GM12878 (cell line): ENCODE measurements at regions not wholly inside any gene's neighbourhood (a gene's known extent, or its start where the extent isn't known, plus 50 kb on each side); places are given as distances from the start of the nearest gene placed in this dataset.

Source experiments
- ATAC-seq: fragments of 200-7000 bp; cut with Tn5 transposase; 3 replicates; pipeline ENCODE4 v1.9.1; 2020; ENCODE audit warnings: mild to moderate bottlenecking, moderate library complexity
- BruUV-seq: library from RNA; stranded (reverse); fragments of 400-500 nt; replicated peaks from 2 replicates; lab custom pipeline; 2021; lab: Mats Ljungman, UMichigan
- CTCF ChIA-PET: fragments of 300-600 bp; sonication (Branson Sonifier 250); formaldehyde crosslinking; extraction: SDS; loops from one replicate; lab custom pipeline; 2021; ENCODE audit warnings: inconsistent platforms; lab: Yijun Ruan, JAX
- POLR2A ChIA-PET: fragments of 350-600 bp; formaldehyde crosslinking; extraction: SDS; loops from one replicate; lab custom pipeline; 2021; ENCODE audit warnings: inconsistent platforms; lab: Charles Lee
- RAD21 ChIA-PET: fragments of 300-600 bp; sonication (Branson Sonifier 250); formaldehyde crosslinking; loops from one replicate; lab custom pipeline; 2023; ENCODE audit warnings: antibody characterized with exemption; ENCODE audit not compliant: unreplicated experiment; lab: Charles Lee
- SMC1A ChIA-PET: fragments of 300-600 bp; sonication (Branson Sonifier 250); formaldehyde crosslinking; loops from one replicate; lab custom pipeline; 2023; ENCODE audit not compliant: unreplicated experiment, uncharacterized antibody; lab: Charles Lee
- DNase-seq: peaks from one replicate; pipeline ENCODE4 v3.0.0-alpha.2; 2011; ENCODE audit warnings: low read depth, low spot score
- FAIRE-seq: peaks from 3 replicates; lab custom pipeline; 2011; peaks lifted over from hg19 to GRCh38; lab: Jason Lieb, UNC
- H2AFZ ChIP-seq: 2 replicates; pipeline ENCODE4 v1.6.0; 2011; ENCODE audit warnings: low read depth, low read length, control low read depth; ENCODE audit not compliant: control insufficient read depth
- H3K27ac ChIP-seq: 2 replicates; pipeline ENCODE4 v1.5.1; 2011; ENCODE audit warnings: control low read depth; ENCODE audit not compliant: control insufficient read depth, insufficient read depth
- H3K27me3 ChIP-seq, 2 experiments: replicated peaks in 1 of 2; 2 replicates each; pipeline versions ENCODE4 v1.6.0 to v1.6.1; 2011; ENCODE audit warnings: low read length in 1 of 2; ENCODE audit not compliant: control insufficient read depth in 2 of 2, insufficient read depth in 2 of 2
- H3K36me3 ChIP-seq, 2 experiments: 2 replicates each; pipeline ENCODE4 v1.5.1; 2011; ENCODE audit warnings: low read length in 1 of 2; ENCODE audit not compliant: control insufficient read depth in 2 of 2, insufficient read depth in 2 of 2
- H3K4me1 ChIP-seq: 2 replicates; pipeline ENCODE4 v1.6.1; 2011; ENCODE audit warnings: mild to moderate bottlenecking, low read length, moderate library complexity, mixed read lengths; ENCODE audit not compliant: control insufficient read depth, insufficient read depth
- H3K4me2 ChIP-seq: 2 replicates; pipeline ENCODE4 v1.6.0; 2011; ENCODE audit warnings: control low read depth; ENCODE audit not compliant: control insufficient read depth, insufficient read depth
- H3K4me3 ChIP-seq: fragments of 200-600 bp; sonication (generic); 2 replicates; pipeline ENCODE4 v1.5.1; 2016
- H3K79me2 ChIP-seq: 2 replicates; pipeline ENCODE4 v1.6.0; 2011; ENCODE audit warnings: low read length; ENCODE audit not compliant: control insufficient read depth, insufficient read depth
- H3K9ac ChIP-seq: 2 replicates; pipeline ENCODE4 v1.8.0; 2011; ENCODE audit warnings: low read length, control low read depth, mixed read lengths; ENCODE audit not compliant: control insufficient read depth, insufficient read depth
- H3K9me3 ChIP-seq: replicated peaks from 3 replicates; pipeline ENCODE4 v1.5.1; 2011; ENCODE audit warnings: mild to moderate bottlenecking, low read length; ENCODE audit not compliant: control insufficient read depth, insufficient read depth
- H4K20me1 ChIP-seq: 2 replicates; pipeline ENCODE4 v1.6.0; 2011; ENCODE audit not compliant: control insufficient read depth, insufficient read depth
- CBFB ChIP-seq: IDR thresholded peaks from 2 replicates; pipeline ENCODE4 v1.6.1; 2016; ENCODE audit warnings: antibody characterized with exemption, low read depth
- HCFC1 ChIP-seq: fragments of 150-350 bp; IDR thresholded peaks from 2 replicates; pipeline ENCODE4 v1.6.1; 2014; ENCODE audit warnings: low read length
- NFYB ChIP-seq: IDR thresholded peaks from 2 replicates; pipeline ENCODE4 v1.6.1; 2011; ENCODE audit warnings: low read depth, mild to moderate bottlenecking, low read length, improper control_type of control experiment, moderate library complexity; ENCODE audit not compliant: insufficient read depth
- POLR2AphosphoS5 ChIP-seq: IDR thresholded peaks from 2 replicates; pipeline ENCODE4 v1.6.1; 2011; ENCODE audit warnings: mild to moderate bottlenecking, low read length, inconsistent platforms
- SP1 ChIP-seq: IDR thresholded peaks from one replicate; pipeline ENCODE4 v1.6.1; 2011; ENCODE audit warnings: low read depth, low read length
- SPI1 ChIP-seq: IDR thresholded peaks from 2 replicates; pipeline ENCODE4 v1.6.1; 2011; ENCODE audit warnings: low read depth, mild to moderate bottlenecking, low read length, moderate library complexity, borderline replicate concordance; ENCODE audit not compliant: insufficient read depth
- WRNIP1 ChIP-seq: IDR thresholded peaks from 2 replicates; pipeline ENCODE4 v1.6.1; 2011; ENCODE audit warnings: low read depth, low read length, improper control_type of control experiment, borderline replicate concordance
- WGBS: methylation state at CpG from one replicate; pipeline ENCODE4 v1.1.6; 2016; ENCODE audit warnings: low lambda C conversion rate; ENCODE audit not compliant: insufficient replicate concordance, insufficient coverage; ENCODE audit errors: missing lambda C conversion rate; 5-methylcytosine and 5-hydroxymethylcytosine counted together
- in situ Hi-C: fragments of 300-500 bp; cut with MboI; formaldehyde crosslinking; loops from 9 replicates; pipeline ENCODE4 v1.14.3; 2018; ENCODE audit warnings: mixed read lengths
- intact Hi-C: fragments of 100-400 bp; cut with micrococcal nuclease; formaldehyde crosslinking; loops from one replicate; pipeline ENCODE4 v1.14.2; 2022; ENCODE audit not compliant: unreplicated experiment
- TF ChIP-seq, protein P1 (sequence below): fragments of 450-650 bp; IDR thresholded peaks from 2 replicates; pipeline ENCODE4 v1.6.1; 2017; ENCODE audit warnings: mild to moderate bottlenecking, moderate library complexity
- TF ChIP-seq, protein P2 (sequence below): fragments of 450-650 bp; IDR thresholded peaks from 2 replicates; pipeline ENCODE4 v1.6.1; 2014; ENCODE audit warnings: mild to moderate bottlenecking

DNA sequence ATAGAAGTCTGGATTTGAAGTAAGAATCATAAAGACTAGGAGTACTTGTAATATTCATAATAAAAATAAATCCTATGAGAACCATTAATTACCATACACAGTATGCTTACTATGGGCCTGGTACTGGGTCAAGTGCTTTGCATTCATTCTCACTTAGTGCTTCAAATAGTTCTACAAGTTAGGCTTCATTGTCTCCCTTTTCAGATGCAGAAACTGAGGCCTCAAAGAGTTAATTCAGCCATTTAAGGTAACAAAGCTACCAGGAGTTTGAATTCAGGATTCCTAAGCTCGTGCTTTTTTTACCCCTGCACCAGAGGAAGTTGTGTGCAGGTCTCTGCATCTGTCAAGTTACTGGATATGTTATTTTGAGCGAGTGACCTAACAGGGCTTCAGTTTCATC lies 1098.4 kb upstream of the EEF2KMT start:
- ChIA-PET POLR2A (no interaction called here), RAD21 (no interaction called here), CTCF (no interaction called here), SMC1A (interaction anchor here (0.8 kb wide), 1 partner anchor 751 kb away, joined by 3 read pairs; no protein-coding TSS in a partner anchor)
- Histone ChIP-seq H2AFZ (no peak overlapping the region), H4K20me1 (no peaks in the 10 kb centered on the region), H3K36me3 (no peaks in the 10 kb centered on the region), H3K4me3 (no peak overlapping the region), H3K4me1 (no peaks in the 10 kb centered on the region), H3K9me3 (no peaks in the 10 kb centered on the region), H3K27ac (no peak overlapping the region), H3K27me3 (no peaks in the 10 kb centered on the region), H3K9ac (no peak overlapping the region), H3K79me2 (no peaks in the 10 kb centered on the region), H3K4me2 (no peak overlapping the region)
- in situ Hi-C loops (no loop called here), intact Hi-C loops (no loop called here)
- no peak for DNase-seq
- no TSS peak for BruUV-seq
- FAIRE-seq: no peak
- ATAC-seq: no peak
- 0% methylated on average over 2 of the region's 2 CpGs for WGBS
- no peak for TF ChIP-seq SPI1
- no peak for TF ChIP-seq POLR2AphosphoS5
- TF ChIP-seq SP1: no peak
- TF ChIP-seq WRNIP1: no peak
- TF ChIP-seq HCFC1: no peak
- no peak for TF ChIP-seq CBFB
- TF ChIP-seq NFYB: no peak
- TF ChIP-seq, protein P1, sequence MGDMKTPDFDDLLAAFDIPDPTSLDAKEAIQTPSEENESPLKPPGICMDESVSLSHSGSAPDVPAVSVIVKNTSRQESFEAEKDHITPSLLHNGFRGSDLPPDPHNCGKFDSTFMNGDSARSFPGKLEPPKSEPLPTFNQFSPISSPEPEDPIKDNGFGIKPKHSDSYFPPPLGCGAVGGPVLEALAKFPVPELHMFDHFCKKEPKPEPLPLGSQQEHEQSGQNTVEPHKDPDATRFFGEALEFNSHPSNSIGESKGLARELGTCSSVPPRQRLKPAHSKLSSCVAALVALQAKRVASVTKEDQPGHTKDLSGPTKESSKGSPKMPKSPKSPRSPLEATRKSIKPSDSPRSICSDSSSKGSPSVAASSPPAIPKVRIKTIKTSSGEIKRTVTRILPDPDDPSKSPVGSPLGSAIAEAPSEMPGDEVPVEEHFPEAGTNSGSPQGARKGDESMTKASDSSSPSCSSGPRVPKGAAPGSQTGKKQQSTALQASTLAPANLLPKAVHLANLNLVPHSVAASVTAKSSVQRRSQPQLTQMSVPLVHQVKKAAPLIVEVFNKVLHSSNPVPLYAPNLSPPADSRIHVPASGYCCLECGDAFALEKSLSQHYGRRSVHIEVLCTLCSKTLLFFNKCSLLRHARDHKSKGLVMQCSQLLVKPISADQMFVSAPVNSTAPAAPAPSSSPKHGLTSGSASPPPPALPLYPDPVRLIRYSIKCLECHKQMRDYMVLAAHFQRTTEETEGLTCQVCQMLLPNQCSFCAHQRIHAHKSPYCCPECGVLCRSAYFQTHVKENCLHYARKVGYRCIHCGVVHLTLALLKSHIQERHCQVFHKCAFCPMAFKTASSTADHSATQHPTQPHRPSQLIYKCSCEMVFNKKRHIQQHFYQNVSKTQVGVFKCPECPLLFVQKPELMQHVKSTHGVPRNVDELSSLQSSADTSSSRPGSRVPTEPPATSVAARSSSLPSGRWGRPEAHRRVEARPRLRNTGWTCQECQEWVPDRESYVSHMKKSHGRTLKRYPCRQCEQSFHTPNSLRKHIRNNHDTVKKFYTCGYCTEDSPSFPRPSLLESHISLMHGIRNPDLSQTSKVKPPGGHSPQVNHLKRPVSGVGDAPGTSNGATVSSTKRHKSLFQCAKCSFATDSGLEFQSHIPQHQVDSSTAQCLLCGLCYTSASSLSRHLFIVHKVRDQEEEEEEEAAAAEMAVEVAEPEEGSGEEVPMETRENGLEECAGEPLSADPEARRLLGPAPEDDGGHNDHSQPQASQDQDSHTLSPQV: no peak
- TF ChIP-seq, protein P2, sequence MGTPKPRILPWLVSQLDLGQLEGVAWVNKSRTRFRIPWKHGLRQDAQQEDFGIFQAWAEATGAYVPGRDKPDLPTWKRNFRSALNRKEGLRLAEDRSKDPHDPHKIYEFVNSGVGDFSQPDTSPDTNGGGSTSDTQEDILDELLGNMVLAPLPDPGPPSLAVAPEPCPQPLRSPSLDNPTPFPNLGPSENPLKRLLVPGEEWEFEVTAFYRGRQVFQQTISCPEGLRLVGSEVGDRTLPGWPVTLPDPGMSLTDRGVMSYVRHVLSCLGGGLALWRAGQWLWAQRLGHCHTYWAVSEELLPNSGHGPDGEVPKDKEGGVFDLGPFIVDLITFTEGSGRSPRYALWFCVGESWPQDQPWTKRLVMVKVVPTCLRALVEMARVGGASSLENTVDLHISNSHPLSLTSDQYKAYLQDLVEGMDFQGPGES: no peak
